Stimulated activated CD4-positive, alpha-beta T cell treated with anti-CD3 and anti-CD28 coated beads, Interleukin-1b, Interleukin-23, amount 100 ng/mL, for 1 hour (primary cell): ENCODE measurements at regions not wholly inside any gene's neighbourhood (a gene's known extent, or its start where the extent isn't known, plus 50 kb on each side); places are given as distances from the start of the nearest gene placed in this dataset.
"Not testable (repeated sequence)": the region's sequence is repeated elsewhere in the genome, so short reads cannot be mapped to it uniquely, and the experiment has no call there.

Experiments used
- DNase-seq, 2 donors: peaks; one replicate each; pipeline ENCODE4 v3.0.0-alpha.2; 2020; ENCODE audit warnings: low read depth in 2 of 2

DNA sequence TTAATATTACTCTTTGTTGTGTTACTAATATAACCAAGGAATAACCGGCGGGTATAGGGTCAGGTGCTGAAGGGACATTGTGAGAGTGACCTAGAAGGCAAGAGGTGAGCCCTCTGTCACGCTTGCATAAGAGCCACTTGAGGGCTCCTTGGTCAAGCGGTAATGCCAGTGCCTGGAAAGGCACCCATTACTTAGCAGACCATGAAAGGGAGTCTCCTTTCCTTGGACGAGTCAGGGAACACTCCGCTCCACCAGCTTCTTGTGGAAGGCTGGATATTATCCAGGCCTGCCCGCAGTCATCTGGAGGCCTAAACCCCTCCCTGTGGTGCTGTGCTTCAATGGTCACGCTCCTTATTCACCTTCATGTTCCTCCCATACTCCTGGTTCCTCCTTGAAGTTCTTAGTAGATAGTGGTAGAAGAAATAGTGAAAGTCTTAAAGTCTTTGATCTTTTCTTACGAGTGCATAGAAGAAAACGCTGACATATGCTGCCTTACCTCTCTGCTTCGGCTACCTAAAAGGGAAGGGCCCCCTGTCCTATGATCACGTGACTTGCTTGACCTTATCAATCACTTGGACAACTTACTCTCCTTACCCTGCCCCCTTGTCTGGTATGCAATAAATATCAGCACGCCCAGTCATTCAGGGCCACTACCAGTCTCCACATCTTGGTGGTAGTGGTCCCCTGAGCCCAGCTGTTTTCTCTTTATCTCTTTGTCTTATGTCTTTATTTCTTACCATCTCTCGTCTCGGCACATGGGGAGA, 59.6 kb upstream of the DMRTB1 start:
- DNase-seq: not testable (repeated sequence)

DNA sequence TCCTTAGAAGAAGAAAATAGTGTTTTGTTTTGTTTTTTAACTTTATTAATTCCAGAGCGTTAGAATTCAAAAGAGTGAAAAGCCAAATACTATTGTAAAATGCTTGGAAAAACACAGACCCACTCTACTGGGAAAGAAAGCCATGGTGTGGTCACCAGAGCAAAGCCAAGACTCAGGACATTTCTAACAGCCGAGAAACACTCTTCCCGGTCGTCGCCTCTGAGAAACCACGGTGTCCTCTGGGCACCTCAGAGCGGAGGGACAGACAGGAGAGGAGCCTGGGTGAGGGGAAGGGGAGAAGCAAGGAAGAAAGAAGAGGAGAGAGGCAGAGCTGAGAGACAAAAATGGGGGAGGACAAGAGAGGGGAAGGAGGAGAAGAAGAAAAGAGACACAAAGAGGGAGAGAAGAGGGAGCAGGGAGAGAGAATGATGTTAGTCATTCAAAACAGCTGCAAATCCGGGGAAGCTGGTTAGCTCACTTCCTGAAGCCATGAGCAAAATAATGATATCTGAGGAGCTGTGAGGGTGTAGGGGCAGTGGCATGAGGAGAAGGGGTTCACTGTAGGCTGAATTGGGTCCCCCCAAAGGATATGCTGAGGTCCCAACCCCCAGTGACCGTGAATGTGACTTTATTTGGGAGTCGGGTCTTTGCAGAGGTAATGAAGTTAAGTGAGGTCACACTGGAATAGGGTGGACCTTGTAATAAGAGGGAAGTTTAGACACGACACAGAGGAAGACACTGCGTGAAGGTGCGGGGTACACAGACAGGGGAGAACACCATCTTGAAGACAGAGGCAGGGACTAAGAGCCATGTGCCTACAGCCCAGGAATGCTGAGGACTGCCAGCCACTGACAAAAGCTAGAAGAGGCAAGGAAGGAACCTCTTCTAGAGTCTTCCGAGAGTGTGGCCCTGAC, 58.2 kb upstream of the DMRTB1 start:
- DNase-seq: no peak

DNA sequence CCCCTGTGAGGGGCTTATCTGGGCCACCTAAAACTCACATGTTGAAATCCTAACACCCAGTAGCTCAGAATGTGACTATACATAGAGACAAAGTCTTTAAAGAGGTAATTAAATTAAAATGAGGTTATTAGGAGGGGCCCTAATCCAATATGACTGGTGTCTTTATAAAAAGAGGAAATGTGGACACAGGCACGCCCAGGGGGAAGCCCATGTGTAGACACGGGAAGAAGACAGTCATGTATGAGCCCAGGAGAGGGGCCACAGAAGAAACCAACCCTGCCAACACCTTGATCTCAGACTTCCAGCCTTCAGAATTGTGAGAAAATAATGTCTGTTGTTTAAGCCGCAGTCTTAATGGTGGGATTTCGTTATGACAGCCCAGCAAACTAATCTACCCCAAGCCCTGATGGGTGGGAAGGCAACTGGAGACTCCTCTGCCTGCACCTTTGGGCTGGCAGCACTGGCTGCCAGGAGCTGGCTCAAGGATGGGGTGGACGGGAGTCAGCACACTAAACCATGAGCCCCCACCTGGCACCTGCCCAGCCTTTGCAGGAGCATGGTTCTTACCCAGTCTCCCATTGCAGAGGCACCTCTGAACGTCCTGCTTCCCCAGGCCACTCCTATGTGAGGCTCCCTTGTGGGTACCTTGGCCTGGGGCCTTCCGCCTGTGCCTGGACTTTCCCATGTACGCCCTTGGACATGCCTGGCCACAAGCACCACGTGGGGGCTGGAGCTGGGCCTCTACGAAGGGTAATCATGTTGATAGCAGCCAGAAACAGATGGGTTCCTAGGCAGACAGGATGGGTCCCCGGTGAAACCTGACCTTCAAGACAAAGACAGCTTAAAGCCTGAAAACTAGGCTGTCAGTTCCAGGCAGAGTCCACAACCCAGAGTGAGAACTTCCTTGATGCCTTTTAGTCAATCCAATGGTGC, 57.1 kb upstream of the DMRTB1 start:
- DNase-seq: no peak

DNA sequence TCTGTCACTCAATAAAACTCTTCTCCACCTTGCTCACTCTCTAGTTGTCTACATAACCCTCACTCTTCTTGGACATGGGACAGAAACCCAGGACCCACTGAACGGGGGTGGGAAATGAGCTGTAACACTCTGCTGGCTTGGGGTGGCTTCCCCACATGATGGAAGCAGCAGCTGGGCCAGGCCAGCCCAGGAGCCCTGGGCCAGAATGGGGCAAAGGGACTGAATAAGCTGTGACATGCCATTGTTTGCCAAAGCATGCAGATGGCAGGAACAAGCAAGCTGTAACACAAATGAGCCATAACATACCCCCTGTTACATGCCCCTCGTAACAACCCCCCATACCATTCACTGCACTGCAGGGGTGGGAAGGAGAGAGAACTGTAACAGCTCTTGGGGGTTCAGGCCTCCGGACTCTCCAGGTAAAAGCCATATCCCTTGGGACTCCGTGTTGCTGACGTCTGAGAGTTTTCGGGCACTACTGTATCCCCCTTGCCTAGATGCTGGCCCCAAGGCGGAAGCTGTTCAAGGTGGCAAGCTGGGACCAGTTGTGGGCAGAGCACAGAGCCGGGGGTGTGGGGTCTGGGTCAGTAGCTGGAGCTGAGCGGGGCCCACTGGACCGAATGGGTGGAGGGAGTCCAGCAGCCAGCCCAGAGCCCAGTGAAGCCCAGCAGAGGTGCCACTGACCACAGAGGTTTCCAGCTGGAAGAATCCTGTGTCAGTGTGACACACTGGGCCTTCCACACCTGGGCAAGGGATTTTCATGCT, 56.1 kb upstream of the DMRTB1 start:
- no peak for DNase-seq

DNA sequence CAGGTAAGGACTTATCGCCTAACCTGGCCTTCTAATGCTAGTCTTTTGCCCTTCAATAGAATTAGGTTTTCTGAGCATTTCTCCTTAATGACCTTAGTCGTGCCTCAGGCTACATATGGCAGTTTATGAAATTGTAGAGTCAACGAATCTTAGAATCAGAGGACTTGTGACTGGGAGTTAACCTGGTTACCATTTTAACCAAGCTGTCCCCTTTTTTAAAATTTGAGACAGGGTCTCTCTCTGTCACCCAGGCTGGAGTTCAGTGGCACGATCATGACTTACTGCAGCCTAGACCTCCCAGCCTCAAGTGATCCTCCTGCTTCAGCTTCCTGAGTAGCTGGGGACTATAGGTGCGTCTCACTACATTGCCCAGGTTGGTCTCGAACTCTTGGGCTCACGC, 53.5 kb upstream of the DMRTB1 start:
- no peak for DNase-seq

DNA sequence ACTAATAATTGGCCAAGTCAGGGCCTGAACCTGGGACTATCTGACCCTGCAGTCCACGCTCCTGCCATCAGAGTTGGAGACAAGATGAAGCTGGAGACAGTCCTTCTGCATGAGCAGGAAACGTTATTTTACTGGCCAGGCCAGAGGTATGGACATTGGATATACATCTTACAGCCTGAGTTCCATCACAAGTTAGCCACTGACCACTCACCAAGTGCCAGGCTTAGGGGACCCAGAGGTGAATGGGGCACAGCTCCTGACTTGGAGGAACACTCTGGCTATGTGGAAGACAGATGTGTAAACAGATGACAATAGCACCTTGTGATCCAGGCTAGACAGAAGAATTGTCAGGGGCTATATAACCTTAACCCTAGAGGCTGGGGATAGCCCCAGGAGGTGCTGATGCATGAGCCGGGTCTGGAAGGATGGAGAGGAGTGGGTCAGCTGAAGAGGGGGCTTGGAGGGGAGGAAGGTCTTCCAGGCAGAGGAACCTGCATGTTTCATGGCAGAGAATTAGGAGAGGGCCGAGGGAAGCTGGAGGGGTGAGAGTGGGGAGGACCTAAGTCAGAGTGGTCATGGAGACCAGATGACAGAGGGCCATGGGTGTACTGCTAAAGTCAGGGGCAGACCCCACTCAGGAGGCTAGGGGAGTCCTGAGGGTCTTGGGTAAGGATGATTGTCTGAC, 52.5 kb upstream of the DMRTB1 start:
- no peak for DNase-seq

DNA sequence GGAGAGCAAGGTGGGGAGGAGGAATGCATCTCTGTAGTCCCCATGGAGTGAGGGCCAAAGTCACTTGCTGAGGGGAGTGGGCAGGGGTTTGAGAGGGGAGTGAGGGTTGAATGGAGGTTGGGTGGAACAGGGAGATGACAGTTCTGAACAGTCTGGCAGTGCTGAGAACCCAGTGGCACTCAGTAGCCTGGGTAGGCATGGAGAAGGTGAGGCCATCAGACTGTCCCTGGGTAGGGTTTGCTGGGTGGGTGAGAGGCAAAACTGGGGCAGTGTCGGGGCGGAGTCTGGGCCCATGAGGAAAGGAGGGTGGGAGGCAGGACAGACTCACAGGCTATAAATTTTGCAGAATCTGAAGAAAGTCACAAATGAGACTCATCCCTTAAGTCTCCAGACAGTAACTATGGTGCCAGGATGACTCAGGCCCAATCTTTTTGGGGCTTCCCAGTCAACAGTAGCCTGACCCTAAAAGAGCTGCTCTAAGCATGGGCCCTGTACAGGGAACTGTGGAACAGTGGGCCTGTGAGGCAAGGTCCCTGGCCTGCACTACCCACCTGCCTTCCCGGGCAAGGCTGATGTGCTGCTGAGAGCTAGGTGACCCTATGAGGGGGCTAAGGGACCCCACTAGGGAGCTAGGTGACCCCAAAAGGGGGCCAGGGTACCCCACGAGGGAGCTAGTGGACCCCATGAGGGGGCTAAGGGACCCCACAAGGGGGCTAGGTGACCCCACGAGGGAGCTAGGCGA, 51.0 kb upstream of the DMRTB1 start:
- DNase-seq: no peak

DNA sequence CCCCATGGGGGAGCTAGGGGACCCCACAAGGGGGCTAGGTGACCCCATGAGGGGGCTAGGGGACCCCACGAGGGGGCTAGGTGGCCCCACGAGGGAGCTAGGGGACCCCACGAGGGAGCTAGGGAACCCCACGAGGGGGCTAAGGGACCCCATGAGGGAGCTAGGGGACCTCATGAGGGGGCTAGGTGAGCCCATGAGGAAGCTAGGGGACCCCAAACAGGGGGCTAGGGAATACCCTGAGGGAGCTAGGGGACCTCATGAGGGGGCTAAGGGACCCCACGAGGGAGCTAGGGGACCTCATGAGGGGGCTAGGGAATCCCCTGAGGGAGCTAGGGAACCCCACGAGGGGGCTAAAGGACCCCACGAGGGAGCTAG, 50.5 kb upstream of the DMRTB1 start:
- no peak for DNase-seq

DNA sequence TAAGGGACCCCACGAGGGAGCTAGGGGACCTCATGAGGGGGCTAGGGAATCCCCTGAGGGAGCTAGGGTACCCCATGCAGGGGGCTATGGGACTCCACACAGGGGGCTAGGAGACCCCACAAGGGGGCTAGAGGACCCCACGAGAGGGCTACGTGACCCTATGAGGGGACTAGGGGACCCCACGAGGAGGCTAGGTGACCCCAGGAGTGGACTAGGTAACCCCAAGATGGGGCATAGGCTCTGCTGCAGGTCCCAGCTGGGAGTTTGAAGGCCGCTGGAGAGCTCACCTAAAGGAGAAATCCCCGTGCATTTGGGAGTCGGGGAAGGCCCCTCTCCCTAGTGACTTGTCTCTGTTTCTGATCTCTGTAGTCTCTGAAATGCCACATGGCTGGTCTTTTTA, 50.0 kb upstream of the DMRTB1 start:
- DNase-seq: no peak
